ENCODE measurements at regions not wholly inside any gene's neighbourhood (a gene's known extent, or its start where the extent isn't known, plus 50 kb on each side); places are given as distances from the start of the nearest gene placed in this dataset.

GRCh38 chr1:90100566-90100965 lies 105.7 kb downstream of the ZNF326 start:
- DNase-seq (ENCODE audit: low read depth) = no peak
- no peak for TF ChIP-seq CTCF (conservative IDR thresholded peaks at IDR 0.05; ENCODE audit: low read depth, low read length)
- no peak overlapping the region for H3K4me3 ChIP-seq (ENCODE audit: low read depth, low read length)

GRCh38 chr1:90092441-90092840 lies 97.5 kb downstream of the ZNF326 start:
- DNase-seq (ENCODE audit: low read depth) = no peak
- H3K4me3 ChIP-seq (ENCODE audit: low read depth, low read length) = no peak overlapping the region
- no peak for TF ChIP-seq CTCF (conservative IDR thresholded peaks at IDR 0.05; ENCODE audit: low read depth, low read length)

All from epithelial cell of proximal tubule (primary cell).